Effector memory CD8-positive, alpha-beta T cell (primary cell): ENCODE measurements at regions not wholly inside any gene's neighbourhood (a gene's known extent, or its start where the extent isn't known, plus 50 kb on each side); places are given as distances from the start of the nearest gene placed in this dataset.

Source experiments
- ATAC-seq: fragments of 150-1000 bp; cut with Tn5 transposase; replicated peaks from 2 replicates; pipeline ENCODE4 v1.10.0; 2021; ENCODE audit warnings: mild to moderate bottlenecking, moderate library complexity
- DNase-seq, 3 experiments: peaks; one replicate each; pipeline ENCODE4 v3.0.0; 2021
- H3K27ac Mint-ChIP-seq, 2 donors: one replicate each; pipeline ENCODE4 v1.8.0; 2022; ENCODE audit warnings: mild to moderate bottlenecking in 2 of 2, mixed read lengths in 2 of 2, moderate library complexity in 2 of 2
- H3K27me3 Mint-ChIP-seq, 2 donors: one replicate each; pipeline ENCODE4 v1.8.0; 2022; ENCODE audit warnings: mixed read lengths in 2 of 2
- H3K36me3 Mint-ChIP-seq: one replicate; pipeline ENCODE4 v1.8.0; 2022; ENCODE audit warnings: mild to moderate bottlenecking, moderate library complexity, mixed read lengths; ENCODE audit not compliant: insufficient read depth
- H3K4me1 Mint-ChIP-seq, 2 donors: one replicate each; pipeline ENCODE4 v1.8.0; 2022; ENCODE audit warnings: low read depth in 2 of 2, mixed read lengths in 2 of 2
- H3K4me3 Mint-ChIP-seq, 2 donors: one replicate each; pipeline ENCODE4 v1.8.0; 2022; ENCODE audit warnings: mild to moderate bottlenecking in 2 of 2, mixed read lengths in 2 of 2, moderate library complexity in 2 of 2
- H3K9me3 Mint-ChIP-seq, 2 donors: one replicate each; pipeline ENCODE4 v1.8.0; 2022; ENCODE audit warnings: mixed read lengths in 2 of 2

DNA sequence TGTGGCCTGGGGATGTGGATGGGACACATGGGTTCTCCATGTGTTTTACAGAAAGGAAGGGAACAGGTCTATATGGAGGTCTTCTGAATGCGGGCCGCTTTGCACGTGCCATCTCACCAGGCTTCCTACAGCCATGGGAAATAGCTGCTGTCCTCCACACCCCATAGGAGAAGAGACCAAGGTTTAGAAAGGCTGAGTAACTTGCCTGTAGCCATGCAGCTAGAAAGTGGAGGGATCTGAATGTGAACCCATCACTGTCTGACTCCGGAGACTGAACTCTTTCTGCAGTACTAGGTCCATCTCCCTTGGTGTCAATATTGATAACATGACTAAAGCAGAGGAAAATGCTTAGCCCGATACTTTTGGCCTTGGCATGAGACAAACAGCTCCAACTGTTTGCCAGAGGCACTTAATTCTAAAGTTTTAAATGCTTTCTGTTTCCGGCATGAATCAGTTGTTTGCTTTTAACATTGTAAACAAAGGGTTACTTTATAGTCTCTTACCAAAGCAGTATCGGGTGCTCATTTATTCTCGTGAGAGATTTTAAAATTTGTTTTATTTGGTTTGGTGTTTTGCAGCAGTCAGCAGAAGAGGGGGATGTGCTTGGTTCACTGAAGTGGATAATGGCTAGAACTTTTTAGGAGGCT lies 64.8 kb upstream of the LOXL4 start:
- Mint-ChIP-seq H3K4me3 (no peak overlapping the region), H3K9me3 (no peaks in the 10 kb centered on the region), H3K4me1 (peaks cover 0 to 2% of the 10 kb centered on the region in 2 donors), H3K27ac (no peak overlapping the region), H3K36me3 (no peaks in the 10 kb centered on the region), H3K27me3 (no peaks in the 10 kb centered on the region)
- DNase-seq (no peak), ATAC-seq (no peak)

DNA sequence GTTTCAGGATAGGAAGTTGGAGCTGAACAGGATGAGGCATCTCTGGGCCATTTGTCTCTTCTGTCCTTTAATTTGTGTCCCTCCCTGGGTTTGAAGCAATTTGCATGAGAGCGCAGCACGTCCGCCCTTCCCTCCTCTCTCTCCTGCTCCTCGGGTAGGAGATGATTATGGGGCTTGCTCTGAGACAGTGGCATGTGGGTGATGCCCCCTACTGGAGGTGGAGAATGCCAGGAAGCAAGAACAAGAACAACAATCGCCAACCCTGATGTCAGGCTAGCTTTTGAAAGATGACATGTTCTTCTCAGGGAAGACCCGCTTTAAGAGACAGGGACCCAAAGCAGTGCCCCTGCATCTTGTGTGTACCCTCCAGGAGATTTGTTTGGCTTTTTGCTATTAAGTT lies 63.9 kb upstream of the LOXL4 start:
- DNase-seq (peak in 1 of 3 experiments; percentile 4), ATAC-seq (peak; percentile 51)
- Mint-ChIP-seq H3K4me1 (peaks cover 0 to 2% of the 10 kb centered on the region in 2 donors), H3K27me3 (peaks cover under 1 to 6% of the 10 kb centered on the region in 2 donors), H3K36me3 (no peaks in the 10 kb centered on the region), H3K9me3 (no peaks in the 10 kb centered on the region), H3K27ac (no peak overlapping the region), H3K4me3 (no peak overlapping the region)

DNA sequence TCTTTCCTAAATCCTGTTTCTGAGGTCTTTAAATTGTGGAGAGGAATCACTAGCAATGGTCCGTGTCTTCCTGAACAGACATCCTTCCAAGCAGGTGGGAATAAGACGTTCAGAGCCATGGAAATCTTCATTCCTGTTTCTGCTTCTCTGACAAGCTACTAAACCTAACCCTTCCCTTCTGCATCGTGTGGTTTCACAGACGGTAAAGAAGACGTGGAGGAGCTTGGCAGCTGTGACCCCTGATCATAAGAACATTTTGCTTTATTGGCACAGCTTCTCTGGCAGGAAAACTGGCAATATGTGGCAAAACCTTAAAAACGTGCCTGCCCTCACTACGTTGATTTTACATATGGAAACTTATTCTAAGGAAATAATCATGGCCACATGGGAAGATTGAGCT lies 63.0 kb upstream of the LOXL4 start:
- Mint-ChIP-seq H3K9me3 (no peaks in the 10 kb centered on the region), H3K4me1 (peaks cover 0 to 6% of the 10 kb centered on the region in 2 donors), H3K4me3 (no peak overlapping the region), H3K27ac (no peak overlapping the region), H3K27me3 (peaks cover 8 to 15% of the 10 kb centered on the region in 2 donors), H3K36me3 (no peaks in the 10 kb centered on the region)
- DNase-seq = no peak
- no peak for ATAC-seq

DNA sequence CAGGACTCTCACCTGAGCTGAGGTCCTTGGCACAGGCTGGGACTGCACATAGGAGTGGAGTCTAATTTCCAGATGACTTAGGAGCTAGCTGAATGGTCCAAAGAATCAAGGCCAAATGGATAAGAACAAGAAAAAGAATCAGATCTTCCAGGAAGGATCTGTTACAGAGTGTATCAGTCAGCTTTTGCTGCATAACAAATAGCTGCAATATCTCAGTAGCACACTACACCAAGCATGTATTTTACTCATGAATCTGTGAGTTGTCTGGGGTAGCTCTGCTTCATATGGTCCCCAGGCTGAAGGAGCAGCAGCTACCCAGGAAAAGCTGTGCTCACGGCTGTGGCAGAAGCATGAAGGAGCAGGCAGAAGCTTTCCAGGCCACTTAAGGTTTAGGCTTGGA lies 60.6 kb upstream of the LOXL4 start:
- Mint-ChIP-seq H3K27ac (no peak overlapping the region), H3K4me3 (no peak overlapping the region), H3K4me1 (peaks cover 0 to 6% of the 10 kb centered on the region in 2 donors), H3K36me3 (no peaks in the 10 kb centered on the region), H3K27me3 (peaks cover 8 to 15% of the 10 kb centered on the region in 2 donors), H3K9me3 (no peaks in the 10 kb centered on the region)
- no peak for DNase-seq
- ATAC-seq = no peak

DNA sequence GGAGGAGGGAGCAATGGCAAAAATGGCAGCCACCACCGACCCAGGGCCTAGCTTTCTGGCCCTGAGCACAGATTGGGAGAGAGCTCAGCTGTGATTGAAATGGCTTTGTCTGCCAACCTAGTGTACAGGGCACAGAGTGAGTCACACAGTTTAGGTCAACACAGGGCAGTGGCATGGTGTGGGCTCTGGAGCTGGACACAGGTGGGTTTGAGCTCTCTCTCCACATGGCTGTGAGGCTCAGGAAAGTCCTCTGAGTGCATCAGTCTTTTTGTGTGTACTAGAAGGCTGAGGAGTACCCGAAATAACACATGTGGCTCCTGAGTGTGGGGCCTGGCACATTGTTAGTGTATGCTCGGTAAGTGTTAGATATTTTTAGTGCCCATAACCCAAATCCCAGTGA lies 60.2 kb upstream of the LOXL4 start:
- Mint-ChIP-seq H3K4me1 (peaks cover 0 to 6% of the 10 kb centered on the region in 2 donors), H3K9me3 (no peaks in the 10 kb centered on the region), H3K4me3 (no peak overlapping the region), H3K27ac (no peak overlapping the region), H3K36me3 (no peaks in the 10 kb centered on the region), H3K27me3 (peaks cover 8 to 15% of the 10 kb centered on the region in 2 donors)
- no peak for DNase-seq
- no peak for ATAC-seq

DNA sequence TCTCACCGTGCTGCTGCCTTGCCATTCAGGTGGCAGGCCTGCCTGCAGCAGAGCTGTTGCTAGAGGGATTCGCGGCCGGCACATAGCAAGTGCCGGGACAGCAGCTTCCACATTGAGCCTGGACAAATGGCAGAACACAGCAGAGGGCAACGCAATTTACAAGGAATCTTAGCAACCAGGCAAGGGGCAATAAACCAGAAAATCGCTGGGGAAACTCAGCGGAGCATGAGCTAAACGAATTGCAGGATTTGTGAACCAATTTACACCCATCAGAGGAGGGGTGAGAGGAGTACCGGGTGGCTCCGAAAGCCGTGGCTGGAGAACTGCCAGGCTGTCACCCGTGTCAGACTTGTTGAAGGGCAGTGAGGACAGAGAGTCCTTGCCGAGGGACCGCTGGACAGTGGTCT lies 58.6 kb upstream of the LOXL4 start:
- H3K36me3 Mint-ChIP-seq = no peaks in the 10 kb centered on the region
- H3K27me3 Mint-ChIP-seq = peaks cover 8 to 15% of the 10 kb centered on the region in 2 donors
- peaks cover 0 to 5% of the 10 kb centered on the region in 2 donors for H3K4me1 Mint-ChIP-seq
- H3K4me3 Mint-ChIP-seq = no peak overlapping the region
- no peak for ATAC-seq
- no peak for DNase-seq
- no peaks in the 10 kb centered on the region for H3K9me3 Mint-ChIP-seq
- H3K27ac Mint-ChIP-seq = no peak overlapping the region

DNA sequence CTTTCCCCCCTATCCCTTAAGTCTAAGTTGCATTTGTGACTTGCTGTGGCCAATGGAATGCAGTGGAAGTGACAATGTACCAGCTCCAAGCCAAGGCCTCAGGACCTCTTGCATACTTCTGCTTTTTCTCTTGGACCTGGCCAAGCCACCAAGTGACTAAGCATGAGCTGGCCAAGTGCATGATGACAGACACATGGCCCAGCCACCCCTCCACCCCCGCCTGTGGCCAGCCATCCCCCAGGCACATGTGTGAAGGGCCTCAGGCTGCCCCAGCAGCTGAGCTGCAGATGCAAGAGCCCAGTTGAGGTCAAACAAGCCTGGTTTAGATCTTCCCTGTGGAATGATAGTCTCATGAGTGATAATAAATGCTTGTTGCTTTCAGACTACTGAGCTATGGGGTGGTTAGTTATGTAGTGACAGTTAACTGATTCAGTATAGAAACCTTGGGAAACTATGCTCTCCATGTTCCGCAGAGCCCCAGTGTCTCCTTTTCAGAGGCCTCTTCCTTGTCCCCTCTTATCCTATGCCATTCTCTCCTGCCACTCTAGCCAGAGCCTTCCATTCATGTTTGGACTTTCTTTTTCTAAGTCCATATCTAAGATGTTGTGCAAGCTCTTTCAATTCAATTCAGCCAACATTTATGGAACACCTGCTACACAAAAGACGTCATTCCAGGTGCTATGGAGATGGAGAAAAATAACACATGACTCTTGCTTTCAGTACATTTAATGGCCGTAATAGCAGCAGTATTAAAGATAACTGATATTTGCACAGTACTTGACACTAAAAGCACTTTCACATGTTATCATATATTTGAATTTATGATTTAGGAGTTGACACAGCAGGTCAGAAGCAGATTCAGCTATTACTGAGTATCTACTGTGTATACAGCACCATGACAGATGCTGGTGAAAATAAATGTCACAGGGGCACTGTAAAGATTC lies 55.5 kb upstream of the LOXL4 start:
- Mint-ChIP-seq H3K36me3 (no peaks in the 10 kb centered on the region), H3K9me3 (no peaks in the 10 kb centered on the region), H3K4me3 (no peak overlapping the region), H3K27me3 (peaks cover 8 to 15% of the 10 kb centered on the region in 2 donors), H3K27ac (no peak overlapping the region), H3K4me1 (peaks cover 0 to 5% of the 10 kb centered on the region in 2 donors)
- DNase-seq = no peak
- peak; percentile 27 for ATAC-seq

DNA sequence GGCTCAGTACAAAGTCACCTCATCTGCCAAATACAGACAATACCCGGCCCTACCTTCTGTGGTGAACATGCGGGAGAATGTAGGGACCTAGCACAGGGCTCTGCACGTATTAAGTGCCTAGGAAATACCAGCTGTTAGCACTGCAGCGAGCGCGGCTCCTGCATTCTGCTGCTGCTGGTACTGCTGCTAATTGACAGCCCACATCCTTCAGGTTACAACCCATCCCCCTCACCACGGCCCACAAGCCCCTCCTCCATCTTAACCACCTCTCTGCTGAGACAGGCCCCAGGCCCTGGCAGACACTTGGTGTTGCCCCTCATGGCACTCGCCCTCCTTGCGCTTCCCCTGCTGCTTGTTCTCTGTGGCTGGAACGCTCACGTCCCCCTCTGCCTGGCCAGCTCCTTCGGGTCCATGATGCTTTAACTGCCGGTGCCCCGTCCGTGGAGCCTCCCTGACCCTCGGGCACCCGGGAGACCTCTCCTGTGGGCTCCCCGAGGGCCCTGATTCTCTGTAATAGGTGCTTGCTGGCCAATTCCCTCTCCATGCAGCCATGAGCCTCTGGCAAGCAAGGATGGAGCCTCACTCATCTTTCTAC lies 53.3 kb upstream of the LOXL4 start:
- Mint-ChIP-seq H3K4me3 (no peak overlapping the region), H3K27ac (no peak overlapping the region), H3K4me1 (peaks cover 4 to 5% of the 10 kb centered on the region in 2 donors), H3K27me3 (peaks cover 1 to 11% of the 10 kb centered on the region in 2 donors), H3K36me3 (no peaks in the 10 kb centered on the region), H3K9me3 (no peaks in the 10 kb centered on the region)
- no peak for DNase-seq
- ATAC-seq = no peak

DNA sequence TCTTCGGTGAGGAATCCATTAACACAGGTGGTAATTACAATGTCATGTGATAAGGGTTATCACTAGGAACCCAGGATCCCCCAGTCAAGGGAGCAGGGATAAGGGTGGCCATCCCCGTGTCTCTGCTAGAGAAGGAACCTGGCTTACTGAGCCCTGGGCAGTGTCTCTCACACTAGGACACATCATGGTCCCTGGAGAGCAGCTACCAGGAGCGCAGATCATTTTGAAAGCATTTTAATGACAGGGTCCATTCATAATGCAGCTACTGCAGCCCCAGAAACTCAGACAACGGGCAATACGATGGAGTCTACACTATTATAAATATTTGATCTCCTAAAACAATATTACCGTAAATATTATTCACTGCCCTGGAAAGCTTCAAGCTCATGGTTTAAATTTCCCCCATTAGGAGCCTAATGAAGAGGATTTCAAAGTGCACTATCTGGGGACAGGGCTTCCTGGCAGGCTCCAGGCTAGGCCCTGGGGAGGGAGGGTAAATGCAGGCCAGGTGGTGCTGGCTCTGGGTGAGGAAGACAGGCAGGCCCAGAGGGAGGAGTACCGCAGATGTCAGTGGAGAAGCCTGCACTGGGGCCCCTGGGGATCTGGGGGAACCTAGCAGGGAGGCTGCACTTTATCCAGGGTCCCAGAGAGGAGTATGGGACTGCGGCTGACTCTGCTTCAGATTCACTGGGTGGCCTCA lies 52.6 kb upstream of the LOXL4 start:
- Mint-ChIP-seq H3K36me3 (no peaks in the 10 kb centered on the region), H3K27ac (no peak overlapping the region), H3K4me3 (no peak overlapping the region), H3K27me3 (peaks cover 0 to 13% of the 10 kb centered on the region in 2 donors), H3K4me1 (peaks cover 4 to 5% of the 10 kb centered on the region in 2 donors), H3K9me3 (no peaks in the 10 kb centered on the region)
- ATAC-seq = no peak
- DNase-seq = no peak

DNA sequence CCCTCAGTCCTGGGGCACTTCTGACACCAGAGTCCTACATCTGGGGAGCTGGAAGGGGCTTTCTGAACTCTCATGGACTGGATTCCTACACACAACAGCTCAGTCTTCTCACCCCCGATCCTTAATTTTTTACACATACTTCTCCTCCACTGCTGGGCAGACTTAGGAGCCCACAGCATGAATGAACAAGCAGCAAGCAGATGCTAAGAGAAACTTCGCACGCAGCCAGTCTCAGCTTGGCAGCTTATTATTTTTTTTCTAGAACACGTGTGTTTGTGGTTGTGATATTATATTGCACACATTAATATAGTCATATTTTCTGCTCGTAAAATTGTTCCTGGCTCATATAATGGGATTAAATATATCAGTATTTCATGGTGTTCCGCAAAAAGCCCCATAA lies 50.9 kb upstream of the LOXL4 start:
- ATAC-seq (no peak), DNase-seq (no peak)
- H3K4me3 Mint-ChIP-seq = no peak overlapping the region
- H3K4me1 Mint-ChIP-seq = peaks cover 4 to 5% of the 10 kb centered on the region in 2 donors
- no peaks in the 10 kb centered on the region for H3K36me3 Mint-ChIP-seq
- H3K27me3 Mint-ChIP-seq = peaks cover 5 to 24% of the 10 kb centered on the region in 2 donors
- no peaks in the 10 kb centered on the region for H3K9me3 Mint-ChIP-seq
- no peak overlapping the region for H3K27ac Mint-ChIP-seq
